Stimulated activated naive CD8-positive, alpha-beta T cell treated with anti-CD3 and anti-CD28 coated beads, Interleukin-15, Interleukin-2, amounts not matched to agents 100 ng/mL and 50 ng/mL, for 24 hours (primary cell): ENCODE measurements at regions not wholly inside any gene's neighbourhood (a gene's known extent, or its start where the extent isn't known, plus 50 kb on each side); places are given as distances from the start of the nearest gene placed in this dataset.

Experiments
- H3K27ac Mint-ChIP-seq: one replicate; pipeline ENCODE4 v1.8.0; 2021; ENCODE audit warnings: mild to moderate bottlenecking, mixed read lengths
- H3K27me3 Mint-ChIP-seq: one replicate; pipeline ENCODE4 v1.8.0; 2021; ENCODE audit warnings: mixed read lengths
- H3K36me3 Mint-ChIP-seq: one replicate; pipeline ENCODE4 v1.8.0; 2021; ENCODE audit warnings: low read depth, mixed read lengths
- H3K4me1 Mint-ChIP-seq: one replicate; pipeline ENCODE4 v1.8.0; 2021; ENCODE audit warnings: low read depth, mixed read lengths
- H3K4me3 Mint-ChIP-seq: one replicate; pipeline ENCODE4 v1.8.0; 2021; ENCODE audit warnings: mild to moderate bottlenecking, mixed read lengths
- H3K9me3 Mint-ChIP-seq: one replicate; pipeline ENCODE4 v1.8.0; 2021; ENCODE audit warnings: mixed read lengths

DNA sequence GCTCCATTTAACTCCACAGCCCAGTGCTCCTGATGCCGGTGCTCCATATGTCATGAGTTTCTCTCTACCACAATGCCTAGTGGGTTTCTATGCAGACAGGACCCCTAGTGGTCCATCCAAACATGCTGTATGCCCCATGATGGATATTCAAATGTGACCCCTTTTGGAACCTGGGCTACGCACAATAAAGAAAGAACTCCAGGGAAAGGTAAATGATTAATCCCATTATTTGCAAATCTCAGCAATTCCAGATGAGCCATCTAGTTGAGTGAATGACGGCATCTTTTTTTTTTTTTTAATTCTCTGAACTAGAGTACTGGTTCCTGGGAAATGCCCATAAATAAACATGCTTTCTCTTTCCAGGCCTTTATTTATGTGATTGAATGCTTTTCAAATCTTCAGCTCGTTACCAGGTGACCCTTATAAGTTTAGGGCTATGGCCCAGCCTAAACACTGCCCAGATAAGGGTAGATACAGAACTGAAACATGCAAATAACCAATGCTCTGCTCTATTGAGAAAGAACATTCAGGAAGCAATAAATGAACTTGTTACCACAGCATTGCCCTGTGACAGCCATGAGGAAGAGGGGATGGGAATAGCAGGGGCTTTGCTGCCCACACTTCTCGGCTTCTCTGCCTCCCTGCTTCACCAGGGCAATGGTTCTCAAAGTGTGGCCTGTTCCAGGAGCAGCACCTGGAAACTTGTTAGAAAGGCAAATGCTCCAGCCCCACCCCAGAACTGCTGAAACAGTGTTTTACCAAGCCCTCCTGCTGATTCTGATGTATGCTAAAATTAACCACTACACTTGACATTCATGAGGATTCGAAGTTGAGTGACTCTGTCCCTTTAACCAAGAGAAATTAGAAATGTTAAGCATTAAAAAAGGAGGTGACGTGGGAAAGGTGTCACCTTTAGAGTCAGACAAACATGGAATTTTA lies 151.7 kb downstream of the SEC16B start:
- Mint-ChIP-seq H3K36me3 (no peaks in the 10 kb centered on the region), H3K27ac (no peak overlapping the region), H3K4me1 (no peaks in the 10 kb centered on the region), H3K4me3 (no peak overlapping the region), H3K27me3 (no peaks in the 10 kb centered on the region), H3K9me3 (peaks cover 15% of the 10 kb centered on the region)

DNA sequence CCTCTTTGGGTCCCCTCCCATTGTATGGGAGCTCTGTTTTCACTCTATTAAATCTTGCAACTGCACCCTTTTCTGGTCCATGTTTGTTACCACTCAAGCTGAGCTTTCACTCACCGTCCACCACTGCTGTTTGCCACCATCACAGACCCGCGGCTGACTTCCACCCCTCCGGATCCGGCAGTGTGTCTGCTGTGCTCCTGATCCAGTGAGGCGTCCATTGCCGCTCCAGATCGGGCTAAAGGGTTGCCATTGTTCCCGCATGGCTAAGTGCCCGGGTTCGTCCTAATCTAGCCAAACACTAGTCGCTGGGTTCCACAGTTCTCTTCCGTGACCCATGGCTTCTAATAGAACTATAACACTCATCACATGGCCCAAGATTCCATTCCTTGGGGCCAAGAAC lies 157.2 kb downstream of the SEC16B start:
- H3K9me3 Mint-ChIP-seq, result peaks cover 18% of the 10 kb centered on the region
- no peaks in the 10 kb centered on the region for H3K36me3 Mint-ChIP-seq
- H3K4me1 Mint-ChIP-seq, result no peaks in the 10 kb centered on the region
- no peak overlapping the region for H3K4me3 Mint-ChIP-seq
- no peaks in the 10 kb centered on the region for H3K27me3 Mint-ChIP-seq
- no peak overlapping the region for H3K27ac Mint-ChIP-seq

DNA sequence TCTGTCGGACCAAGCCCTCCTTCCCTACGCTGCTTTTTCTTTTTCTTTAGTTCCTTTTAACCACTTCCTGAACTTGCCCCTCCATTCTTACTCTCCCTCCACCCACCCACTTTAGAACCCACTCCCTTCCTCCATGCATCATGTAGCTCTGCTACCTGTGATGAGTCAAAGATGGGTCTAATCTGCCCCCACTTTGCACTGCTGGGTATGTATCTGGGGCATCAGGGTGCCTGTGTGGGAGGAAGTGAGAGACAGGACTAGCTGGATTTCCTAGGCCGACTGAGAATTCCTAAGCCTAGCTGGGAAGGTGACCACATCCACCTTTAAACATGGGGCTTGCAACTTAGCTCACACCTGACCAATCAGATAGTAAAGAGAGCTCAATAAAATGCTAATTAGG lies 157.7 kb downstream of the SEC16B start:
- Mint-ChIP-seq H3K4me3 (no peak overlapping the region), H3K27ac (no peak overlapping the region), H3K9me3 (peaks cover 17% of the 10 kb centered on the region), H3K27me3 (no peaks in the 10 kb centered on the region), H3K4me1 (no peaks in the 10 kb centered on the region), H3K36me3 (no peaks in the 10 kb centered on the region)

DNA sequence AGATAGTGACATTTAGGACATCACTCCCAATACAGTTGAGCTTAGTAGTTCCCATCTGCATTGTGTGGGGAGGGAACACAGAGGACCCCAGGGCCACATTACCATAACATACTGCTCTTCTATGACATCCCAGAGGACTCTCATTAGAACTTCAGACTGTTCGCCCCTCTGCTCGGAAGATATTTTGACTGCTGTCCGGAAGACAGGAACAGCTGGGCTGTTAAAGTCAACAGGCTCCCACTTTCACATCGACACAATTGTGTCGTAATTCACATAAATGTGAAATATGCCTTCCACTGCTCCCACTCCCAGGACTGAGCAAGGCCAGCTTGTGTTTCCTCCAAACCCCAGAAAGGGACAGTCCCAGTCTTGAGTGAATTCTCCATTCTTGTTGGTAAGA lies 158.4 kb downstream of the SEC16B start:
- H3K27ac Mint-ChIP-seq, result no peak overlapping the region
- no peaks in the 10 kb centered on the region for H3K36me3 Mint-ChIP-seq
- H3K9me3 Mint-ChIP-seq, result peaks cover 10% of the 10 kb centered on the region
- no peaks in the 10 kb centered on the region for H3K27me3 Mint-ChIP-seq
- no peak overlapping the region for H3K4me3 Mint-ChIP-seq
- no peaks in the 10 kb centered on the region for H3K4me1 Mint-ChIP-seq

DNA sequence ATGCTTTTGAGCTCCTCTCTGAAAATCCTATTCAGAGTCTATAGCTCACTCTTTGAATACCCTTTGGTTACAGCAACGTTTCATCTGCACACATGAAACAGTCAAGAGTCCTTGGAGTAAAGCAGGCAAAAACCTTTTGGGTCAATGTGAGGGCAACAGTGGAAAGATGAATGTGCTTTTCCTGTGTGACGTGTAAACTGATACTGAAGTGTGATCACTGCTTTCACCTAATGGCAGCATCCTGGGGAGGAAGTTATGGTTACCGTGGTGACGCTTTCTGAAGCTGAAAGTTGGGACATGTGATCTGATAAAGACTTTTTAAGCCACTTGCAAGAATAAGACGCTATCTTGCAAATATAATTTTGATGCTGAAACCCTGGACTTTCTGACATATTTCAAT lies 160.0 kb downstream of the SEC16B start:
- Mint-ChIP-seq H3K4me3 (no peak overlapping the region), H3K9me3 (peaks cover 12% of the 10 kb centered on the region), H3K27me3 (peaks cover 5% of the 10 kb centered on the region), H3K36me3 (no peaks in the 10 kb centered on the region), H3K4me1 (no peaks in the 10 kb centered on the region), H3K27ac (no peak overlapping the region)

DNA sequence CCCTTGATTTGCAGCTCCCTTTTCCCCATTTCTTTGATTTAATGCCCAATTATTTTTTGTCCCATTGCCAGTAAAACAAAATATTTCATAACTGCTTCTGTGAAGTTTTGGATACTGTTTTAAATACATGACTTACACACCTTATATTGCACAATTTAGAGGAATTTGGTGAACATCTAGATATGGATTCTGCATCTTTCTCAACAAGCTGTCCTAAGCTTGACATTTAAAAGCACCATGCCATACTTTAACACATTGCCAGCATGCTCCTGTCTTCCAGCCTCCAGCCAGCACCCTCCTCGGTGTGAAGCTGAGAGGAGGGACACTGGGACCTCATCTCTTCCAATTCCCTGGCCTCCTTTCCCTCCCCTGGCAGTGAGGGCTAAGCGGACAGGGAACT lies 167.6 kb downstream of the SEC16B start:
- Mint-ChIP-seq H3K27ac (no peak overlapping the region), H3K4me3 (no peak overlapping the region), H3K4me1 (no peaks in the 10 kb centered on the region), H3K9me3 (peaks cover 15% of the 10 kb centered on the region), H3K27me3 (peaks cover 5% of the 10 kb centered on the region), H3K36me3 (no peaks in the 10 kb centered on the region)

DNA sequence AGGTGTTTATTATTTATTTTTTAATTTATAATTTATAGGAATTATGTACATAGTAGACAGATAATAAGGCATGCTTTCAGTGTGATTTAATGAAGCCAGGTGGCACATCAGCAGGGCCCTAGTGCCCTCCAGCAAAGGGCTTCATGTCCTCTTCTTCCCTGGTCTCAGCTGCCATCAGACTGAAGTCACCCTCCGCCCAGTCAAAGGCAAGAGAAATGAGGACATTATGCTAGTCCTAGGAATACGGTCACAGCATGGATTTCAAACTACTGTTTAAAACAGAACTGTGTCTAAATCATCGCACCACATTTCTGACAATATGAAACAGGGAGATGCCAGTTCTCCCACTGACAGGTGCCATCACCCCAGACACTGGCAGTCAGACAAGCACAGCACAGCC lies 168.1 kb downstream of the SEC16B start:
- Mint-ChIP-seq H3K27me3 (peaks cover 5% of the 10 kb centered on the region), H3K9me3 (peaks cover 17% of the 10 kb centered on the region), H3K27ac (no peak overlapping the region), H3K36me3 (no peaks in the 10 kb centered on the region), H3K4me1 (no peaks in the 10 kb centered on the region), H3K4me3 (no peak overlapping the region)

DNA sequence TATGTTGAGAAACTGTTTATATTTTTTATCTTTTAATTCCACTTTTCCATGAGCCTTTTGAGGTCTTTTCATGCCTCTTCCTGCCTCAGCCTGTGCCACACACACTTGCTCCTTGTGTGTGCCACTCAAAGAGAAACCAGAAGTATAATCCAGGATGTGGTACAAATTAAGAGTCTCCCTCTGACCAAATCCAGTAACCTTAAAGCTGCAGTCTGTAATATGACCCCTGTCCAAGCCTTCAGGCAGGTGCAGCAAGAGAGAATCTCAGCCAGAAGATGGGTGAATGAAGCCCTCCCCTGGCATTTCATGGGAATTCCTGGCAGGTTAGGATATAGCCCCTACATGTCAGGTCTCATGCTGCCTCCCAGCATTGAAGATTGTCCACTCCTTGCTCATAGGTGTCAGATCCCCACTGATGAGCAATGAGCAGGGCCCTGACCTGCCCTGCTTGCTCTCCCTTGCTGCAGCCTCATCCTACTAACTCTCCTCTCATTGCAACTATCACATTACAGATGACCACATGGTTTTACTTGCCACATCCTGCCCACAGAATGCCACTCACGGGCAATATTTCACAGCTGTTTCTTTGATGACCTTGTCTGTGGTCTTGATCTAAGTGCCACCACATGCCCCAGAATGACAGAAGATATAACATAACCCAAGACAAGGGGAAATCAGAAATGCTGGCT lies 169.3 kb downstream of the SEC16B start:
- Mint-ChIP-seq H3K27me3 (peaks cover 2% of the 10 kb centered on the region), H3K9me3 (peaks cover 13% of the 10 kb centered on the region), H3K4me3 (no peak overlapping the region), H3K4me1 (no peaks in the 10 kb centered on the region), H3K36me3 (no peaks in the 10 kb centered on the region), H3K27ac (no peak overlapping the region)

DNA sequence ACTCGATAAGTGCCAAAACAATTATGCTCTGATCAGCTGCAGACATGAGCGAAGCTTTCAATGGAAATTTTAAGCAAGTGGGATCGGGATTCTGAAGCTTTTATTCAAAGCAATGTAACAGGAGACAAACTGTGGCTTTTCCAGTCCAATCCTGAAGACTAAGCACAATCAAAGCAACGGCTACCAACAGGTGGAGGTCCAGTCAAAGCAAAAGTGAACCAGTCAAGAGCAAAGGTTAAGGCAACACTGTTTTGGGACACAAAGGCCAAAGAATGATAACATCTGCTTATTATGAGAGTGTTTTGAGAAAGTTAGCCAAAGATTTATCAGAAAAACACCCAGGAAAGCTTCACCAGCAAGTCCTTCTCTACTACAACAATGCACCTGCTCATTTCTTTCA lies 170.1 kb downstream of the SEC16B start:
- Mint-ChIP-seq H3K9me3 (peaks cover 12% of the 10 kb centered on the region), H3K4me1 (no peaks in the 10 kb centered on the region), H3K4me3 (no peak overlapping the region), H3K27me3 (no peaks in the 10 kb centered on the region), H3K27ac (no peak overlapping the region), H3K36me3 (no peaks in the 10 kb centered on the region)

DNA sequence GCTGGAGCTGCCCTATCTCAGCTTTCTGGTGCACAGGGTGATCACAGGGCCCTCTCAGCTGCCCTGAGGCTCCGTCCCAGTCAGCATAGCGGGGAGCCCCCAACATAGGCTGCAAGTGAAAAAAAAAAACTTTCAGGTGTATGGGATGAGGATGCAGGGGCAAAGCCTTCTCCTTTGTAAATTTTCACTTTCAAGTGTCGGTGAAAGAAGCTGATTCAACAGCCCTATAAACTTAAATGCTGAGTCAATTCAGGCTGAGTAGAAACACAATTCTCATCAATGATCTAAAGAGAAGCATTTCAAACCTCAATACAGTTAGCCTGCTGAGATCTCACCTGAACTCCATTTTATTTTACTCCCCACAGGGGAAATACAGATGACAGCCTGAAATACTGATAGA lies 171.2 kb downstream of the SEC16B start:
- Mint-ChIP-seq H3K4me3 (no peak overlapping the region), H3K9me3 (peaks cover 3% of the 10 kb centered on the region), H3K27me3 (no peaks in the 10 kb centered on the region), H3K4me1 (no peaks in the 10 kb centered on the region), H3K36me3 (no peaks in the 10 kb centered on the region), H3K27ac (no peak overlapping the region)

DNA sequence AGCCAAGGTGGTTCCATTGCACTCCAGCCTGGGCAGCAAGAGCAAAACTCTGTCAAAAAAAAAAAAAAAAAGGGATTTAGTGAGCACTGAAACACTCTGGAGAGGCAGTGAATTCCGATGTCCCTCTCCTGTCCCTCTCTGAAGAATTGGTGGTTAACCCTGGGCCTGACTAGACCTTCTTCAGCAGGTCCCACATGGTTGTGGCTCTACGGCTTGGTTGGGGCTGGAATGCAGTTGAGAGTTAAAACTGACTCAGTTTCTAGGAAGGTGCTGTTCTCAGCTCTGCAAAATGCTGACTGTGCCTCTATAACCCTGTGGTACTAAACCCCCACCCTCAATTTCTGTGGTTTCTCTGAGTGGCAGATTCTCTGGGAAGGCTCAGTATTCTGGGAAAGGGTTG lies 173.3 kb downstream of the SEC16B start:
- H3K9me3 Mint-ChIP-seq, result peaks cover 3% of the 10 kb centered on the region
- H3K36me3 Mint-ChIP-seq, result no peaks in the 10 kb centered on the region
- H3K4me3 Mint-ChIP-seq, result no peak overlapping the region
- no peaks in the 10 kb centered on the region for H3K27me3 Mint-ChIP-seq
- no peak overlapping the region for H3K27ac Mint-ChIP-seq
- H3K4me1 Mint-ChIP-seq, result no peaks in the 10 kb centered on the region

DNA sequence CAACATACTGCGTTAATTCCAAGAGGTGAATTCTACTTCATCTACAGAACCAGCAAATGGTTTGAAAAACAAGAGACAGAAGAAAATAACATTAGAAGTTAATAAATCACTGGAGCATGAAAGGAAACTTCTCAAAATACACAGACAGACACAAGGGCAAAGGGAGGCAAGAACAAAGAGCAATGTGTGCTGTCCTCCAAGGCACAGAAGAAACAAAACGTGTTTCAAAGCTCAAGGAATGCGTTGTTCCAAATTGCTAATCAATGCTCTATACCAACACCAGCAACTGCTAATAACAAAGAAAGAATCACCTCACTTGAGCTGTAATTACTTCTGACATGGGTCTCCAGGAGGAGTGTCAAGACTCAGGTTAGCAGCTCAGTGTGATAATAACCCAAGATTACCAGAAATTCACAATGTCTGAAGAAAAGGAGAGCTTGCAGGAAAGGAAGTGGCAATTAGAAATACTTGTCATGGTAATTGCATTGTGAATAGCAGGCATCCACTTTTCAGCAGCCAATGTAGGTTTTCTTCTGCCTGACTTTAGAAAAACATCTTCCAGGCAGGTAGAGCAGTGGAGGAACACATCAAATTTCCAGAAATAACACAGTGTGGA lies 175.4 kb downstream of the SEC16B start:
- Mint-ChIP-seq H3K9me3 (peaks cover 3% of the 10 kb centered on the region), H3K36me3 (no peaks in the 10 kb centered on the region), H3K27ac (no peak overlapping the region), H3K4me1 (no peaks in the 10 kb centered on the region), H3K27me3 (no peaks in the 10 kb centered on the region), H3K4me3 (no peak overlapping the region)

DNA sequence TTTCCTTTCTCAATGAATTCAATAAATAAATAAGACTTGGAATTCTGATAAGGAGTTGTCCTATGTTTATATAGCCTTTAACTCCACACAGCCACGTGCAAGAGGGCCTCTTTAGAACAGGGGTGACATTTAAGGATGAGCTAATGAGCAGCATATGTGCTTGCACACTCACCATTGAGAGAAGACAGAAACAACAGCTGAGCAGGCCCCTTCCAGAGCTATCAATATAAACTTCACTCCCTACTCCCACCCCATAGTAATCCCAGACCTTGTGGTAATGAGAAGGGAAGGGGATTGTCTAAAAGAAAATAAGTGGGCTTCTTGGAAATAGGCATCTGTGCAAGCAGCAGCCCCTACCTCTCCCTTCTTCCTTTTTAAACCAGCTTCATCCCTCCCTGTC lies 176.0 kb downstream of the SEC16B start:
- H3K4me3 Mint-ChIP-seq, result no peak overlapping the region
- H3K27me3 Mint-ChIP-seq, result no peaks in the 10 kb centered on the region
- no peaks in the 10 kb centered on the region for H3K4me1 Mint-ChIP-seq
- no peak overlapping the region for H3K27ac Mint-ChIP-seq
- peaks cover 3% of the 10 kb centered on the region for H3K9me3 Mint-ChIP-seq
- H3K36me3 Mint-ChIP-seq, result no peaks in the 10 kb centered on the region

DNA sequence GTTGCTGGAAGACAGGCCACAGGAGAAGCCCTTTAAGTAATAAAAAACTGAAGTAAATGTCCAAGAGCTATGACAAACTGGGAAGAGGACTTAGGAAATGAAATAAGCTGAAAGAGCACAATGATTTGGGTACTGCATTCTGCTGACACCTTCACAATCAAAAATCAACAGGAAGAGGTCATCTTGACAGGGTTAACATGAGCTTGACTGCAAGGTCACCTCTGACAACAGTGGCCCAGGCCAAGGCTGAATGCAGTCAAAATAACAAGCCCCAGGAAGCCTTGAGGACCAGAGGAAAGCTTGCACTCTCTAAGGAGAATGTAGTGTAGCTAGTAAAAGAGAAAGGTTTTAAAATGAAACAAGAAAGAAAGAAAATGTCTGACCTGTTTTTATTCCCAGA lies 179.3 kb downstream of the SEC16B start:
- no peaks in the 10 kb centered on the region for H3K4me1 Mint-ChIP-seq
- no peaks in the 10 kb centered on the region for H3K27me3 Mint-ChIP-seq
- peaks cover 6% of the 10 kb centered on the region for H3K9me3 Mint-ChIP-seq
- H3K36me3 Mint-ChIP-seq, result no peaks in the 10 kb centered on the region
- no peak overlapping the region for H3K4me3 Mint-ChIP-seq
- H3K27ac Mint-ChIP-seq, result no peak overlapping the region

DNA sequence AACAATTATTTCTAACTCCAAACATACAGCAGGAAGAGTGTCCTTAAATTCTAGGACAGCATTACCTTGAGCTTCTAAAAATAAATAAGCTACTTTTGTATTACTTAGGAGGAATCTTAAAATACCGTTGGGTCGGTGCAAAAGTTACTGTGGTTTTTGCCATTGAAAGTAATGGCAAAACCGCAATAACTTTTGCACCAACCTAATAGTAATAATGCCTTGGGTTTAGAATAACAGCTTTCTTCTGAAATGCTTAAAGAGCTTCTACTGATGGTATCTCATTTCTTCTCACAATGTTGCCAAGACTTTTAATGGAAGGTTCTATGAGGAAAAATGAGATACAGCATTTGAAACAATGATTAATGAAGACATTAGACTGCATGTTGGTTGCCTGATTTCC lies 179.9 kb downstream of the SEC16B start:
- Mint-ChIP-seq H3K9me3 (peaks cover 6% of the 10 kb centered on the region), H3K27me3 (no peaks in the 10 kb centered on the region), H3K27ac (no peak overlapping the region)

More for the DNA sequence above, 179.9 kb downstream of the SEC16B start:
- no peaks in the 10 kb centered on the region for H3K36me3 Mint-ChIP-seq
- H3K4me3 Mint-ChIP-seq, result no peak overlapping the region
- H3K4me1 Mint-ChIP-seq, result no peaks in the 10 kb centered on the region
